SK-N-MC (cell line): ENCODE measurements at regions not wholly inside any gene's neighbourhood (a gene's known extent, or its start where the extent isn't known, plus 50 kb on each side); places are given as distances from the start of the nearest gene placed in this dataset.

Source experiments
- EZH2 ChIP-seq: fragments of 200-600 bp; sonication (generic); IDR thresholded peaks from one replicate; pipeline ENCODE4 v1.6.1; 2017; ENCODE audit warnings: antibody characterized with exemption
- FOXP2 ChIP-seq: optimal IDR thresholded peaks from 2 replicates; pipeline ENCODE3; 2011; ENCODE audit warnings: mild to moderate bottlenecking, moderate library complexity; ENCODE audit not compliant: insufficient read depth; ENCODE audit errors: extremely low read length, control extremely low read depth
- POLR2AphosphoS5 ChIP-seq: IDR thresholded peaks from 2 replicates; pipeline ENCODE4 v1.6.1; 2012; ENCODE audit warnings: mild to moderate bottlenecking, low read depth, low read length, borderline replicate concordance

DNA sequence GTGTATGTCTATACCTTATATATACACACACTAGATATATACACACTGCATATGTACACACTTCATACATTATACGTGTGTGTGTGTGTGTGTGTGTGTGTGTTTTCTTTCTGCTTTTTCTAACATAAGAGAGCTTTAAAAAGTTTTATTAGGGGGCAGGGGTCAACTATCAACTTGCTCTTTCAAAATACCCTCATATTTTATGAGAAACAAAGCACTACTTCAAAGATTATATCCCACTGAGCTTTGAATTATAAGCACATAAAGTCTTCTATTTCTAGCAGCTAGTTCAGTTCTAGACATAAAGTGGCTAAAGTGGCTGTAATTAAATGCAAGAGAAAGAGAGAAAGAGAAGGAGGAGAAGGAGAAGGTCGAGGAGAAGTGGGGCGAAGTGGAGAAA, 1361.3 kb downstream of the ZPLD1 start:
- TF ChIP-seq EZH2 (no peak), POLR2AphosphoS5 (no peak), FOXP2 (no peak)
